K562 (cell line): ENCODE measurements at regions not wholly inside any gene's neighbourhood (a gene's known extent, or its start where the extent isn't known, plus 50 kb on each side); places are given as distances from the start of the nearest gene placed in this dataset.

Experiments
- HCFC1 ChIP-seq: IDR thresholded peaks from 2 replicates; pipeline ENCODE4 v1.6.1; 2012; ENCODE audit warnings: low read depth, low read length, improper control_type of control experiment
- JUND ChIP-seq, 2 experiments: IDR thresholded peaks; 2 replicates in 1 of 2; 3 replicates in 1 of 2; pipeline ENCODE4 v1.6.1; 2011; ENCODE audit warnings: borderline replicate concordance in 2 of 2, low read depth in 2 of 2, low read length in 2 of 2, improper control_type of control experiment in 1 of 2, missing biosample characterization in 1 of 2, missing genetic modification characterization in 1 of 2, missing genetic modification reagents in 1 of 2
- TF ChIP-seq, protein P1 (sequence below), 3 experiments: IDR thresholded peaks in 2 of 3; conservative IDR thresholded peaks in 1 of 3; 2 replicates each; pipeline ENCODE4 v1.5.1; 2011 to 2012; ENCODE audit warnings: low read length in 3 of 3, mild to moderate bottlenecking in 3 of 3, control low read depth in 2 of 3, improper control_type of control experiment in 1 of 3, inconsistent platforms in 1 of 3, low read depth in 1 of 3, mixed read lengths in 1 of 3, moderate library complexity in 1 of 3; ENCODE audit not compliant: insufficient read depth in 2 of 3
- TF ChIP-seq, protein P2 (sequence below): sonication (generic); formaldehyde crosslinking; IDR thresholded peaks from 2 replicates; pipeline ENCODE4 v1.8.1; 2023; ENCODE audit warnings: mild to moderate bottlenecking, missing genetic modification reagents, moderate library complexity

DNA sequence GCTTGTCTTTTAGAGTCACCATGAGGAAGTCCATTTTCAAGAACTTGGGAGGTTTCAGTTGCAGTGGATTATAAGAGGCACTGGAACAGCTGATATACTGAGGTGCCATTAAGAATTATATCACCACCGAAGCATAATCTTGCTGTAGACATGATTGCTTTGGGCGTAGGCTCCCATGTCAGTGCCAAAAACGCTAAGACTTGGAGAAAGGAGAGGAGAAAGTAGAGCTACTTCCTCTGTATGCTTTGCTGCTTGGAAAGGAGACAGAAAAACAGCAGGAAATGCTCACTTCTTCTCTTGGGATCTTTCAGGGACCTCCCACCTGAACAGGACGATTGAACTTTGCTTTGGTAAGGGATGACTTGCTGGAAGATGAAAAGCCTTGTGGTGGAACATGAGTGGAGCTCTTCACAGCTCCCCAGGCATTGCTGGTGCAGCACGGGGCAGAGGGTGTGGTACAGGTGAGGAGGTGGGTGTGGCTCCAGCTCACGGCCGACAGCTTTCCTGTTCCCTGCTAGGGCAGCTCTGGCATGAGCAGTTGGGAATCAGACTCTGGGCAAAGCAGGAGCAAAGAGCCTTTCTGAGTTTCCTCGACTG is 190.4 kb upstream of the JAG1 start:
- TF ChIP-seq JUND (IDR thresholded peaks at IDR 0.05; ENCODE audit: borderline replicate concordance, low read depth, low read length) (no peak), JUND (tag; IDR thresholded peaks at IDR 0.05; ENCODE audit: borderline replicate concordance, low read depth, low read length) (no peak), HCFC1 (no peak)
- TF ChIP-seq, protein P1, sequence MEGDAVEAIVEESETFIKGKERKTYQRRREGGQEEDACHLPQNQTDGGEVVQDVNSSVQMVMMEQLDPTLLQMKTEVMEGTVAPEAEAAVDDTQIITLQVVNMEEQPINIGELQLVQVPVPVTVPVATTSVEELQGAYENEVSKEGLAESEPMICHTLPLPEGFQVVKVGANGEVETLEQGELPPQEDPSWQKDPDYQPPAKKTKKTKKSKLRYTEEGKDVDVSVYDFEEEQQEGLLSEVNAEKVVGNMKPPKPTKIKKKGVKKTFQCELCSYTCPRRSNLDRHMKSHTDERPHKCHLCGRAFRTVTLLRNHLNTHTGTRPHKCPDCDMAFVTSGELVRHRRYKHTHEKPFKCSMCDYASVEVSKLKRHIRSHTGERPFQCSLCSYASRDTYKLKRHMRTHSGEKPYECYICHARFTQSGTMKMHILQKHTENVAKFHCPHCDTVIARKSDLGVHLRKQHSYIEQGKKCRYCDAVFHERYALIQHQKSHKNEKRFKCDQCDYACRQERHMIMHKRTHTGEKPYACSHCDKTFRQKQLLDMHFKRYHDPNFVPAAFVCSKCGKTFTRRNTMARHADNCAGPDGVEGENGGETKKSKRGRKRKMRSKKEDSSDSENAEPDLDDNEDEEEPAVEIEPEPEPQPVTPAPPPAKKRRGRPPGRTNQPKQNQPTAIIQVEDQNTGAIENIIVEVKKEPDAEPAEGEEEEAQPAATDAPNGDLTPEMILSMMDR (IDR thresholded peaks at IDR 0.05 in 2 of 3, conservative IDR thresholded peaks at IDR 0.05 in 1 of 3; ENCODE audit: insufficient read depth in 2 of 3, low read depth in 1 of 3, low read length in 3 of 3) = no peak
- TF ChIP-seq, protein P2, sequence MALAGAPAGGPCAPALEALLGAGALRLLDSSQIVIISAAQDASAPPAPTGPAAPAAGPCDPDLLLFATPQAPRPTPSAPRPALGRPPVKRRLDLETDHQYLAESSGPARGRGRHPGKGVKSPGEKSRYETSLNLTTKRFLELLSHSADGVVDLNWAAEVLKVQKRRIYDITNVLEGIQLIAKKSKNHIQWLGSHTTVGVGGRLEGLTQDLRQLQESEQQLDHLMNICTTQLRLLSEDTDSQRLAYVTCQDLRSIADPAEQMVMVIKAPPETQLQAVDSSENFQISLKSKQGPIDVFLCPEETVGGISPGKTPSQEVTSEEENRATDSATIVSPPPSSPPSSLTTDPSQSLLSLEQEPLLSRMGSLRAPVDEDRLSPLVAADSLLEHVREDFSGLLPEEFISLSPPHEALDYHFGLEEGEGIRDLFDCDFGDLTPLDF = no peak
